Keratinocyte (primary cell): ENCODE measurements at regions not wholly inside any gene's neighbourhood (a gene's known extent, or its start where the extent isn't known, plus 50 kb on each side); places are given as distances from the start of the nearest gene placed in this dataset.

Experiments
- CTCF ChIP-seq, 3 experiments: IDR thresholded peaks in 1 of 3; conservative IDR thresholded peaks in 1 of 3; optimal IDR thresholded peaks in 1 of 3; 2 replicates in 2 of 3; 3 replicates in 1 of 3; pipeline versions ENCODE3 to v1.5.1; 2011; ENCODE audit warnings: low read length in 3 of 3, mild to moderate bottlenecking in 3 of 3, moderate library complexity in 2 of 3, control low read depth in 1 of 3, inconsistent platforms in 1 of 3; ENCODE audit not compliant: insufficient read depth in 2 of 3; ENCODE audit errors: extremely low read depth in 1 of 3
- EZH2 ChIP-seq: IDR thresholded peaks from one replicate; pipeline ENCODE4 v1.6.1; 2012; ENCODE audit warnings: inconsistent platforms, mild to moderate bottlenecking, low read length, moderate library complexity

GRCh38 chr1:245056913-245057312 is 97.9 kb upstream of the KIF26B start:
- TF ChIP-seq CTCF (optimal IDR thresholded peaks at IDR 0.05 in 1 of 3, IDR thresholded peaks at IDR 0.05 in 1 of 3, conservative IDR thresholded peaks at IDR 0.05 in 1 of 3; ENCODE audit: extremely low read depth in 1 of 3, insufficient read depth in 2 of 3, low read length in 3 of 3) = no peak
- TF ChIP-seq EZH2 = no peak
